Neural crest cell (in vitro differentiated cells): ENCODE measurements at regions not wholly inside any gene's neighbourhood (a gene's known extent, or its start where the extent isn't known, plus 50 kb on each side); places are given as distances from the start of the nearest gene placed in this dataset.

Source experiments
- DNase-seq: peaks from one replicate; pipeline ENCODE4 v3.0.0; 2021; ENCODE audit warnings: low read depth, mixed read lengths, low spot score
- H3K27ac Mint-ChIP-seq: one replicate; pipeline ENCODE4 v1.8.0; 2021; ENCODE audit warnings: mild to moderate bottlenecking, mixed read lengths; ENCODE audit not compliant: unreplicated experiment
- H3K27me3 Mint-ChIP-seq: 2 replicates; pipeline ENCODE4 v1.8.0; 2021; ENCODE audit warnings: low read depth, mild to moderate bottlenecking, mixed read lengths
- H3K36me3 Mint-ChIP-seq: 2 replicates; pipeline ENCODE4 v1.8.0; 2021; ENCODE audit warnings: low read depth, mild to moderate bottlenecking, mixed read lengths
- H3K4me1 Mint-ChIP-seq: 2 replicates; pipeline ENCODE4 v1.8.0; 2021; ENCODE audit warnings: mixed read lengths
- H3K4me3 Mint-ChIP-seq: one replicate; pipeline ENCODE4 v1.8.0; 2021; ENCODE audit warnings: mild to moderate bottlenecking, mixed read lengths
- H3K9me3 Mint-ChIP-seq: 2 replicates; pipeline ENCODE4 v1.8.0; 2021; ENCODE audit warnings: mixed read lengths
- TF ChIP-seq, protein P1 (sequence below): fragments of 200-600 bp; sonication (generic); conservative IDR thresholded peaks from 2 replicates; pipeline ENCODE4 v1.5.0; 2021; ENCODE audit warnings: antibody characterized with exemption, mild to moderate bottlenecking

DNA sequence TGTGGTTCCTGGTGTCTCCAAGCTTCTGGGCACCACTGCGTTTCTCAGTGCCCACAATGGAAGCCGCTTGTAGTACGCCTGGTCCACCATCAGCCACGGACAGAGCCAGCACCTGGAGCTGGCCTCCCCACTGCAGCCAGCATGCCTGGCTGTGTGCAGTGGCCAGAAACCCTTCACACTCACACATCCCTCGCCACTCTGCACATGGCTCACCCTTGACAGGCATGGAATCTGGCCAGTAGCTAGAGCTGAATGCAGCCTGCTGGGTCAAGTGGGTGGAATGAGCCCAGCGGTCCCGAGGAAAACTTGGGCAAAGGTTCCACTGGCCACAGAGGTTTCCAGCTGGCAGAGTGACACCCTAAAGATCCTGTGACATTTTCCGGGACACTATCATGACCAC lies 146.0 kb upstream of the ADO start:
- TF ChIP-seq, protein P1, sequence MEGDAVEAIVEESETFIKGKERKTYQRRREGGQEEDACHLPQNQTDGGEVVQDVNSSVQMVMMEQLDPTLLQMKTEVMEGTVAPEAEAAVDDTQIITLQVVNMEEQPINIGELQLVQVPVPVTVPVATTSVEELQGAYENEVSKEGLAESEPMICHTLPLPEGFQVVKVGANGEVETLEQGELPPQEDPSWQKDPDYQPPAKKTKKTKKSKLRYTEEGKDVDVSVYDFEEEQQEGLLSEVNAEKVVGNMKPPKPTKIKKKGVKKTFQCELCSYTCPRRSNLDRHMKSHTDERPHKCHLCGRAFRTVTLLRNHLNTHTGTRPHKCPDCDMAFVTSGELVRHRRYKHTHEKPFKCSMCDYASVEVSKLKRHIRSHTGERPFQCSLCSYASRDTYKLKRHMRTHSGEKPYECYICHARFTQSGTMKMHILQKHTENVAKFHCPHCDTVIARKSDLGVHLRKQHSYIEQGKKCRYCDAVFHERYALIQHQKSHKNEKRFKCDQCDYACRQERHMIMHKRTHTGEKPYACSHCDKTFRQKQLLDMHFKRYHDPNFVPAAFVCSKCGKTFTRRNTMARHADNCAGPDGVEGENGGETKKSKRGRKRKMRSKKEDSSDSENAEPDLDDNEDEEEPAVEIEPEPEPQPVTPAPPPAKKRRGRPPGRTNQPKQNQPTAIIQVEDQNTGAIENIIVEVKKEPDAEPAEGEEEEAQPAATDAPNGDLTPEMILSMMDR = no peak
- H3K27ac Mint-ChIP-seq = no peak overlapping the region
- H3K36me3 Mint-ChIP-seq = no peaks in the 10 kb centered on the region
- no peak overlapping the region for H3K4me3 Mint-ChIP-seq
- no peaks in the 10 kb centered on the region for H3K27me3 Mint-ChIP-seq
- DNase-seq = no peak
- H3K9me3 Mint-ChIP-seq = peaks cover 5% of the 10 kb centered on the region
- H3K4me1 Mint-ChIP-seq = peaks cover 11% of the 10 kb centered on the region

GRCh38 chr10:62661143-62661542 lies 143.4 kb upstream of the ADO start:
- H3K4me1 Mint-ChIP-seq = peaks cover 17% of the 10 kb centered on the region
- TF ChIP-seq, protein P1 = no peak
- no peak overlapping the region for H3K4me3 Mint-ChIP-seq
- no peak for DNase-seq
- H3K27ac Mint-ChIP-seq = no peak overlapping the region
- H3K36me3 Mint-ChIP-seq = no peaks in the 10 kb centered on the region
- H3K27me3 Mint-ChIP-seq = no peaks in the 10 kb centered on the region
- H3K9me3 Mint-ChIP-seq = peaks cover 5% of the 10 kb centered on the region

DNA sequence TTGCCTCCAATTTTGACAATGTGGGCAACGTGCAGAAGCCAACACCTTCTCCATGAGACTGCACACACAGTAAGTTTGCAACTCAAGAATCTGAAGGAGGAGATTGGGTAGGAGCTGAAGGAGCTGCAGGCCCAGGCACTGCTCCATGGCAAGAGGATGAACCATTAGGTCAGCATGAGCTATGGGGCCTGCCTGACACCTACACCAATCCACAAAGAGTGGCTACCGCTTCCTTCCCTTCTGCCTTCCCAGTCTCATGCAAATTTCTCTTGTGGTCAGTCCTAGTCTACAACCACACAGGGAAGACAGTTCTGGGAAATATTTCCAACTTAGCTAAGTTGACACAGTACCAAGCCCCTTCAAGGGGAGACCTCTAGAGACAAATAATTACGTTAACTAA lies 142.0 kb upstream of the ADO start:
- no peaks in the 10 kb centered on the region for H3K36me3 Mint-ChIP-seq
- TF ChIP-seq, protein P1 = no peak
- no peak overlapping the region for H3K4me3 Mint-ChIP-seq
- H3K9me3 Mint-ChIP-seq = peaks cover 7% of the 10 kb centered on the region
- no peak for DNase-seq
- no peaks in the 10 kb centered on the region for H3K27me3 Mint-ChIP-seq
- H3K4me1 Mint-ChIP-seq = peaks cover 25% of the 10 kb centered on the region
- H3K27ac Mint-ChIP-seq = no peak overlapping the region

GRCh38 chr10:62665771-62666170 lies 138.7 kb upstream of the ADO start:
- Mint-ChIP-seq H3K27ac (no peak overlapping the region), H3K27me3 (no peaks in the 10 kb centered on the region), H3K36me3 (no peaks in the 10 kb centered on the region), H3K4me1 (peaks cover 15% of the 10 kb centered on the region), H3K4me3 (no peak overlapping the region), H3K9me3 (peaks cover 7% of the 10 kb centered on the region)
- DNase-seq = no peak
- TF ChIP-seq, protein P1 = no peak

DNA sequence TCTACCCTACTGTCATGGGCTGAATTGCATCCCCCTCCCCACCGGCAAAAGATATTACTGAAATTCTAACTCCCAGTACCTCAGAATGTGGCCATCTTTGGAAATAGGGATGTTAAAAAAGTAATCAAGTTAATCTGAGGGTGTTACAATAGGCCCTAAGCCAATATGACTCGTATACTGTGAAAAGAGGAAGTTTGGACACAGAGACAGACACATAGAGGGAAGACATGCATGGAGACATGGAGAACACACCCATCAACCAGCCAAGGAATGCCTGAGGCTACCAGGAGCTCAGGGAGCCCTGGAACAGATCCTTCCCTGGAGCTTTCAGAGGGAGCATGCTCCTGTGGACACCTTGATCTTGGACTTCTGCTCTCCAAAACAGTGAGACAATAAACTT lies 138.2 kb upstream of the ADO start:
- Mint-ChIP-seq H3K36me3 (no peaks in the 10 kb centered on the region), H3K27ac (peak overlapping the region; percentile 38), H3K4me3 (no peak overlapping the region), H3K4me1 (peaks cover 15% of the 10 kb centered on the region), H3K27me3 (no peaks in the 10 kb centered on the region), H3K9me3 (peaks cover 7% of the 10 kb centered on the region)
- DNase-seq = no peak
- TF ChIP-seq, protein P1 = no peak

DNA sequence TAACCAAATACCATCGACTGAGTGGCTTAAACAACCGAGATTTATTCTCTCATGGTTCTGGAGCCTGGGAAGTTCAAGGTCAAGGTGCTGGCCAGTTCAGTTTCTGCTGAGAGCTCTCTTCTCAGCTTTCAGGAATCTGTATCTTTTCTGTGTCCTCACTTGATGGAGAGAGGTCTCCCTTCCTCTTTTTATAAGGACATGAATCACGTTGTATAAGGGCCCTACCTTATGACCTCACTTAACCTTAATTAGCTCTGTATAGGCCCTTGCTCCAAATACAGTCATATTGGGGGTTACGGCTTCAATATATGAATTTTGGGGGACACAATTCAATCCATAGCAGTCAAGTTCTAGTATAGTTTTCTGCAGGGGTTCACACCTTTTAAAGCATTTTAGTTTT lies 135.2 kb upstream of the ADO start:
- Mint-ChIP-seq H3K4me3 (no peak overlapping the region), H3K36me3 (no peaks in the 10 kb centered on the region)
- TF ChIP-seq, protein P1 = no peak

More for the DNA sequence above, 135.2 kb upstream of the ADO start:
- peaks cover 2% of the 10 kb centered on the region for H3K9me3 Mint-ChIP-seq
- H3K27ac Mint-ChIP-seq = no peak overlapping the region
- no peak for DNase-seq
- peaks cover 15% of the 10 kb centered on the region for H3K4me1 Mint-ChIP-seq
- no peaks in the 10 kb centered on the region for H3K27me3 Mint-ChIP-seq
